HUES6 (cell line): ENCODE measurements at regions not wholly inside any gene's neighbourhood (a gene's known extent, or its start where the extent isn't known, plus 50 kb on each side); places are given as distances from the start of the nearest gene placed in this dataset.
"Not testable (repeated sequence)": the region's sequence is repeated elsewhere in the genome, so short reads cannot be mapped to it uniquely, and the experiment has no call there.

Source experiments
- H3K27ac ChIP-seq: 2 replicates; pipeline ENCODE4 v1.7.0; 2013; ENCODE audit warnings: low read depth, mild to moderate bottlenecking, low read length, inconsistent platforms
- H3K27me3 ChIP-seq: 2 replicates; pipeline ENCODE4 v1.6.1; 2013; ENCODE audit warnings: low read length; ENCODE audit not compliant: control insufficient read depth, insufficient read depth
- H3K36me3 ChIP-seq: 2 replicates; pipeline ENCODE4 v1.6.1; 2013; ENCODE audit warnings: low read length; ENCODE audit not compliant: control insufficient read depth, insufficient read depth
- H3K4me1 ChIP-seq: 2 replicates; pipeline ENCODE4 v1.6.1; 2013; ENCODE audit warnings: low read length; ENCODE audit not compliant: control insufficient read depth, insufficient read depth
- H3K4me3 ChIP-seq: 2 replicates; pipeline ENCODE4 v1.5.1; 2013; ENCODE audit warnings: low read depth, low read length
- H3K9ac ChIP-seq: one replicate; pipeline ENCODE4 v1.6.1; 2013; ENCODE audit warnings: mild to moderate bottlenecking, low read length
- H3K9me3 ChIP-seq: 2 replicates; pipeline ENCODE4 v1.6.1; 2013; ENCODE audit warnings: low read depth, low read length; ENCODE audit not compliant: control insufficient read depth, insufficient read depth

DNA sequence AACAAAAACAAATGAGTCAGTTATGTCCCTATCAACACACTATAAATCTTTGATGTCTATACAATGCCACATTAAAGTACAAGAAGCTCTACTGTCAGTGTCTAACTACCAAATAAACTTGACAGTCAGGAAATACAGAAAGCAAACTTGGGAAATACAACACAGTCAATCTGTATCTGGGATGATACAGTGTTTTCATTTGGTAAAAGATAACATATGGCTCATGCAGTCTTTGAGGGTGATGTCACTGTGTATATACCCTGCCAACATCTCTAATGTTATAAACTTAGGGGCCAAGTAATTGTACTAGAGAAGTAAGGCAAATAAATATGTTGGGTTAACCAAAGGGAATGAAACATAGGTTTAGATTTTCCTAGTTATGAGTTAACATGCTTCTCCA, 552.5 kb upstream of the ADAMTS5 start:
- Histone ChIP-seq H3K36me3 (no peaks in the 10 kb centered on the region; the same call in 1 of the 2 replicates), H3K9ac (no peak overlapping the region), H3K4me3 (no peak overlapping the region), H3K9me3 (peaks cover 31% of the 10 kb centered on the region), H3K4me1 (no peaks in the 10 kb centered on the region), H3K27ac (no peak overlapping the region), H3K27me3 (no peaks in the 10 kb centered on the region)

DNA sequence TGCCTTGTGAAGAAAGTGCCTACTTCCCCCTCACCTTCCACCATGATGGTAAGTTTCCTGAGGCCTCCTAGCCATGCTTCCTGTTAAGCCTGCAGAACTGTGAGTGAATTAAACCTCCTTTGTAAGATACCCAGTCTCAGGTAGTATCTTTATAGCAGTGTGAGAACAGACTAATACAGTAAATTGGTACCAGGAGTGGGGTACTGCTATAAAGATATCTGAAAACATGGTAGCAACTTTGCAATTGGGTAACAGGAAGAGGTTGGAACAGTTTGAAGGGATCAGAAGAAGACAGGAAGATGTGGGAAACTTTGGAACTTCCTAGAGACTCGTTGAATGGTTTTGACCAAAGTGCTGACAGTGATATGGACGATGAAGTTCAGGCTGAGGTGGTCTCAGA, 550.3 kb upstream of the ADAMTS5 start:
- not testable (repeated sequence) for H3K27ac ChIP-seq, H3K4me1 ChIP-seq, H3K9ac ChIP-seq, H3K36me3 ChIP-seq, H3K4me3 ChIP-seq, H3K27me3 ChIP-seq
- peaks cover 31% of the 10 kb centered on the region for H3K9me3 ChIP-seq

DNA sequence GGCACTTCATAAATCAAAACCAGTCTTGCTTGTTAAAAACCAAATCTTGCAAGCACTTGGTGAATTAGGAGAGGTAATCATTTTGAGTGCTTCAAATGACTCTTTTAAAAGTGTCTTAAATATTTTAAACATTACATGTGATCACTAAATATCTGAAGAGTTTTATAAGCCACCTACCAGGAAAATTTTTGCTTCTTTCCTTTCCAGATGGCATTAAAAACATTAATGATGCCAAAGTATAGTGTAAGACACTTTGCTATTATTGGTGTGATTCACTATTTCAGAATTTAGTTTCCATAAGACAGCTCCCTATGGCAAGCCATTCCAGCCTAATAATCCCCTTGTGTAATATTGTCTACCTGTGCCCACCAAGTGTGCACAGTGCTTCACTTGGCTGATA, 548.8 kb upstream of the ADAMTS5 start:
- Histone ChIP-seq H3K36me3 (no peaks in the 10 kb centered on the region; the same call in 1 of the 2 replicates), H3K9ac (no peak overlapping the region), H3K4me3 (no peak overlapping the region), H3K27ac (no peak overlapping the region), H3K27me3 (no peaks in the 10 kb centered on the region), H3K4me1 (no peaks in the 10 kb centered on the region), H3K9me3 (peaks cover 30% of the 10 kb centered on the region)

DNA sequence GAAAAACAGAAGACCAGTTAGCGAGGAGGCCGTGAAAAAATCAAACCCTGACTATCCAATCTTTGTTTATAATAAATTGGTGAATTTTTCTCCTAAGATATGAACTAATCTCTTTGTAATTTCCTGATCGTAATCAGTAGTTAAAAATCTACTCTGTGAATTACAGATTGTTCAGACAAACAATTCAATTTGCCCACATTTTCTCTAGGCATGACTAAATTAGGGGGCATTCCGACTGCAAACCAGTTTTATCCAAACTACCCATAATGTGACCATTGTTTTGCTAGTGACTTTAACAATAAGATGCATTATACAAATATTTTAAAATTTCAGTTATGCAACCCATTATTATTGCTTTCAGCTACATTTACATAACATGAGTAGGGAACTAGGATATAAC, 546.9 kb upstream of the ADAMTS5 start:
- H3K27ac ChIP-seq: no peak overlapping the region
- H3K9ac ChIP-seq: no peak overlapping the region
- H3K9me3 ChIP-seq: peaks cover 21% of the 10 kb centered on the region
- H3K36me3 ChIP-seq: no peaks in the 10 kb centered on the region; the same call in 1 of the 2 replicates
- H3K4me1 ChIP-seq: no peaks in the 10 kb centered on the region
- H3K4me3 ChIP-seq: no peak overlapping the region
- no peaks in the 10 kb centered on the region for H3K27me3 ChIP-seq

DNA sequence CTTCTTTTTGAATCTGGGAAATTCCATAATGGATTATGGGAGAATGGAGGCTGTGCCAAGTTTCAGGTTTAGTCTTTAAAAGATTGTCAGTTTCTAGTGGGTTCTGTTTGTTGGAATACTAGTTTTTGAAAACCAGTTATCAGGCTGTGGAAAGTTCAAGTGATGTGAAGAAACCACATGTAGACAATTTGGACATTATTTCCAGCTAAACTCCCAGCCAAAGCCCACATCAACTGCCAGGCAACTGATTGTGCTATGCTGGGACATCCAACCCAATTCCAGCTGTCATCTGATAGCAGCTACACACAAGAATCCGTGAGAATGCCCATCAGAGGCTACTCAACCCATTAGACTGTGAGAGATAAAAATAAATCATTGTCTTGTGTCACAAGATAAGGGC, 546.1 kb upstream of the ADAMTS5 start:
- Histone ChIP-seq H3K9ac (no peak overlapping the region), H3K9me3 (peaks cover 16% of the 10 kb centered on the region), H3K4me1 (no peaks in the 10 kb centered on the region), H3K27me3 (no peaks in the 10 kb centered on the region), H3K27ac (no peak overlapping the region), H3K36me3 (no peaks in the 10 kb centered on the region; the same call in 1 of the 2 replicates), H3K4me3 (no peak overlapping the region)

DNA sequence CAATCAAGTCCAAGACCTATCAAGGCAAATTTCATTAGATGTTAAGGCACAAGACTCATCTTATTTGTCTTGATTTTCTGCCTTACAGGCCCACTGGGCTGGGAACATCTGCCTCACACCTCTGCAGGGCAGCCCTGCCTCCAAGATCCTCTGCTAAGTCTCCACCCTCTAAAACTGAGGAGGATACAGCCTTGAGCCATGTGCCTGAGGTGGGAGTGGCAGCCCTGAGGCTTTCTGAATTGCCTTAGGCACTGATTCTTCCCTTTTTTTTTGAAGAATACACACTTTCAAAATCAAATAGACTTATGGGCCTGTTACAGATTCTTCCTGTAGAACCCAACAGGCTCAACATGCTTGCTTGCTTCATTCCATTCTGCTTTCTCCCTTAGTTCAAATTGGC, 544.3 kb upstream of the ADAMTS5 start:
- Histone ChIP-seq H3K9me3 (0 out of 2 replicates have a peak, but pooled peaks cover 2% of the 10 kb centered on the region), H3K4me1 (no peaks in the 10 kb centered on the region), H3K9ac (no peak overlapping the region), H3K4me3 (no peak overlapping the region), H3K27ac (no peak overlapping the region), H3K36me3 (no peaks in the 10 kb centered on the region), H3K27me3 (no peaks in the 10 kb centered on the region)

DNA sequence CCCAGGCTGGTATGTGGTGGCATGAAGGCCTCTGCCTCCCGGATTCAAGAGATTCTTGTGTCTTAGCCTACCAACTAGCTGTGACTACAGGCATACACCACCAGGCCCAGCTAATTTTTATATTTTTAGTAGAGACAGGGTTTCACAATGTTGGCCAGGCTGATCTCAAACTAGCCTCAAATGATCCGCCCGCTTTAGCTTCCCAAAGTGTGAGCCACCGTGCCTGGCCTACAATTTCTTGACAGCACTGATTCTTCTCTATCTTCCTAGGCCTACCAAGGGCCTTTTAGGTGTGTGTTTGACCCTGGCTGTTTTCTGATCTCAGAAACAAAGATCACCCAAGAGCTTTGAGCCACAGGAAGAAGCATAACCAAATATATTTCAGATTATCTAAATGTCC, 540.8 kb upstream of the ADAMTS5 start:
- H3K4me3 ChIP-seq: no peak overlapping the region
- H3K4me1 ChIP-seq: no peaks in the 10 kb centered on the region
- H3K27ac ChIP-seq: no peak overlapping the region
- no peaks in the 10 kb centered on the region for H3K36me3 ChIP-seq
- no peak overlapping the region for H3K9ac ChIP-seq
- no peaks in the 10 kb centered on the region for H3K27me3 ChIP-seq
- H3K9me3 ChIP-seq: no peaks in the 10 kb centered on the region

DNA sequence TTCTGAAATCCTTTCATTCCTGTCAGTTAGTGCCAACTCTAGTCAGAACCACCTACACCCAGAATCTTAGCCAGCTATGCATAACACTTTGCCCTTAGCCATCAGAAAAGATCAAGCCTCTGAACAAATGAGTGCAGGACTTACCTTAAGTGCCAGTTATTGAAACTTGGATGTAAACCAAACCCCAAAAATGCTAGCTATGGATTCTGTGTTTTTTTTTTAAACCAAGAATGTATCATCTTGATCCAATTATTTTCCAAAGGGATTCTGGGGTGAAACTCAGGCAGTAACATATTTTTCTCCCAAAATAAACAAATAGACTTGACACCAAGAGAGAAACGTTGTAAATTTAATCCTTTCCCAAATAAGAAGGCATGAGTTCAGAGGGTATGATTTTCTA, 538.6 kb upstream of the ADAMTS5 start:
- H3K36me3 ChIP-seq: no peaks in the 10 kb centered on the region
- no peaks in the 10 kb centered on the region for H3K9me3 ChIP-seq
- no peaks in the 10 kb centered on the region for H3K4me1 ChIP-seq
- no peak overlapping the region for H3K4me3 ChIP-seq
- H3K9ac ChIP-seq: no peak overlapping the region
- no peaks in the 10 kb centered on the region for H3K27me3 ChIP-seq
- H3K27ac ChIP-seq: no peak overlapping the region

DNA sequence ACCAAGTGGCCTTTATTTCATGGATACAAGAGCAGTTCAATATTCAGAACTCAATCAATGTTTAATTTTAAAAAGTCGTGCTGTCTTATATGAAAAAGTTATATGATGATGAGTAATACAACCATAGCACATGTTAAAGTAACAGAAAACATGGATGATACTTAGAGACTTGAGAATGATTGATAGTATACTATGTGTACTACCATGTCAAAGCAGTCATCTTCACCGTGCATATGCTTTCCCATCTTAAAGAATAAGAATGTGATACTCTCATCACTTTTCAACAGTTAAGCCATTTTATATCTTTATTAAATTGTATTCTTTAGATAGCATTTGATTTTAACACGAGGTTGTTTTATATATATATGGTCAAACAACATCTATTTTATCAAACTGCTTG, 535.9 kb upstream of the ADAMTS5 start:
- no peaks in the 10 kb centered on the region for H3K27me3 ChIP-seq
- H3K27ac ChIP-seq: no peak overlapping the region
- no peaks in the 10 kb centered on the region for H3K36me3 ChIP-seq
- no peak overlapping the region for H3K9ac ChIP-seq
- H3K9me3 ChIP-seq: no peaks in the 10 kb centered on the region
- H3K4me1 ChIP-seq: no peaks in the 10 kb centered on the region
- no peak overlapping the region for H3K4me3 ChIP-seq

DNA sequence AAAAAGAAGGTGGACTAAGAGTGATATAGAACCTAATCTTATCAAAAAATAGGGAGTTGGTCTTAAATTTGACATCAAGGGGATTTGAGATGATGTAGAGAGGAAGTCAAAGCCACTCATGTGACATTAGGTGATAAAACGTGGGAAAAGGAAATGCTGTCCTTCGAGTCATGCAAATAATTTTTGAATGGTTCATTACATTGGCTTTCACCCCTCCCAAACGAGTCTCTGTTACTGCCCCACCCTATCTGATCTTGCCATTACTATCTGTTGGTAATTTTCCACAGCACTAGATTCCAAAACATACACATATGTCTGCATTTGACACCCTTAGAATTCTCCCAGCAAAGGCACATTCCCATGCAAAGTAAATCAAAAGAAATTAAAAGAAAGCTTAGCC, 531.1 kb upstream of the ADAMTS5 start:
- H3K27me3 ChIP-seq: no peaks in the 10 kb centered on the region
- H3K9ac ChIP-seq: no peak overlapping the region
- H3K4me1 ChIP-seq: no peaks in the 10 kb centered on the region
- no peak overlapping the region for H3K27ac ChIP-seq
- no peak overlapping the region for H3K4me3 ChIP-seq
- no peaks in the 10 kb centered on the region for H3K36me3 ChIP-seq
- H3K9me3 ChIP-seq: no peaks in the 10 kb centered on the region

DNA sequence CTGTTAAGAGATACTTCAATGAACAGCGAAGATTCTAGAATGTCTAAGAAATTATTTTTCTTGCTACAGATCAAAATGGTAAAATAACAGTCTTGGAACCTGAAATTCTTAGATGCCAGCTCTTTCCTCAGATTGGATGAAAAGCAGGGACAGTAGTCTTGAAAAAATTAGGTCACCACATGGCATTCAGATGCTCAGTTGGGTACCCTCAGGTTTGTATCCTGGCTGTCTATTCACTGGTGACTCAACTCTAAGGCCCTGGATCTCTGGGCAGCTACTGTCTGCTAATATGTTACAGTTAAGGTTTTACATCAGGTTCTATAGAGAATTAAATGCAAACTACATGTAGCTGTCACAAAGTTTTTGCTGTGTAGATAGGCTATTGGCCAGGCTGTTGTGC, 528.9 kb upstream of the ADAMTS5 start:
- no peaks in the 10 kb centered on the region for H3K27me3 ChIP-seq
- no peaks in the 10 kb centered on the region for H3K9me3 ChIP-seq
- no peak overlapping the region for H3K4me3 ChIP-seq
- no peak overlapping the region for H3K27ac ChIP-seq
- no peaks in the 10 kb centered on the region for H3K4me1 ChIP-seq
- H3K36me3 ChIP-seq: no peaks in the 10 kb centered on the region
- H3K9ac ChIP-seq: no peak overlapping the region

DNA sequence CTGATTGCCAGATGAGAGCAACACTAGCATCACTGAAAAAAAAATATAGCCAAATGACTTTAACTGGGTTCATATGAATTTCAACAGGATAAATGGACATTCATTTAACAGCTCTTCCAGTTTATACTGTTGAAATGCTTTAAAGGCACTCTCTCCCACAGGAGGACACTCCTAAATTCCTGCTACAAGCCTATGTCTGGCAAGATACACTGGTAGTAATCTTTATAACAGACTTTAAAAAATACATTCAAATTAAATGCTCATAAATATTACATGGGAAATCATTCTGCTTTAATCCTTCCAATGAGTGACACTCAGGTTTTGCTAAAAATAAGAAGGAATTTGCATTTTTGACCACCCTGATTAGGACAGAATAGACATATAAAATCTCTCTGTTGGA, 526.7 kb upstream of the ADAMTS5 start:
- Histone ChIP-seq H3K9ac (no peak overlapping the region), H3K4me3 (no peak overlapping the region), H3K27ac (no peak overlapping the region), H3K9me3 (no peaks in the 10 kb centered on the region), H3K4me1 (no peaks in the 10 kb centered on the region), H3K27me3 (no peaks in the 10 kb centered on the region), H3K36me3 (no peaks in the 10 kb centered on the region)
